HG02588 (cell line): ENCODE measurements at regions not wholly inside any gene's neighbourhood (a gene's known extent, or its start where the extent isn't known, plus 50 kb on each side); places are given as distances from the start of the nearest gene placed in this dataset.
"Not testable (repeated sequence)": the region's sequence is repeated elsewhere in the genome, so short reads cannot be mapped to it uniquely, and the experiment has no call there.

Source experiments
- ATAC-seq: cut with Tn5 transposase; IDR thresholded peaks from one replicate; pipeline ENCODE4 v1.9.1; 2021; ENCODE audit warnings: mild to moderate bottlenecking, moderate library complexity; ENCODE audit not compliant: unreplicated experiment

GRCh38 chr21:24423546-24423945, 1183.7 kb downstream of the MRPL39 start:
- no peak for ATAC-seq

- ATAC-seq: no peak
These were observed 1186.6 kb downstream of the MRPL39 start for GRCh38 chr21:24420689-24421088.

- ATAC-seq: not testable (repeated sequence)
These were observed 1187.6 kb downstream of the MRPL39 start for GRCh38 chr21:24419641-24420040.

GRCh38 chr21:24418671-24419070, 1188.6 kb downstream of the MRPL39 start:
- ATAC-seq: no peak

GRCh38 chr21:24411429-24411828, 1195.9 kb downstream of the MRPL39 start:
- ATAC-seq: no peak

GRCh38 chr21:24403221-24403620, 1204.1 kb downstream of the MRPL39 start:
- ATAC-seq: no peak

- ATAC-seq: no peak
These were observed 1211.9 kb downstream of the MRPL39 start for GRCh38 chr21:24395320-24395923.

- peak; percentile 63 for ATAC-seq
These were observed 1232.1 kb downstream of the MRPL39 start for GRCh38 chr21:24375201-24375600.

- no peak for ATAC-seq
These were observed 1234.8 kb downstream of the MRPL39 start for GRCh38 chr21:24372506-24372905.

- no peak for ATAC-seq
These were observed 1237.5 kb downstream of the MRPL39 start for GRCh38 chr21:24369746-24370145.

GRCh38 chr21:24369278-24369677, 1238.0 kb downstream of the MRPL39 start:
- ATAC-seq: no peak

- no peak for ATAC-seq
These were observed 1239.3 kb downstream of the MRPL39 start for GRCh38 chr21:24367936-24368335.

- ATAC-seq: no peak
These were observed 1253.8 kb downstream of the MRPL39 start for GRCh38 chr21:24353492-24353891.

GRCh38 chr21:24339406-24339805, 1267.9 kb downstream of the MRPL39 start:
- no peak for ATAC-seq

- ATAC-seq: no peak
These were observed 1270.8 kb downstream of the MRPL39 start for GRCh38 chr21:24336491-24336890.

GRCh38 chr21:24323536-24323935, 1283.7 kb downstream of the MRPL39 start:
- ATAC-seq: no peak

- ATAC-seq: no peak
These were observed 1290.9 kb downstream of the MRPL39 start for GRCh38 chr21:24316277-24316922.

- no peak for ATAC-seq
These were observed 1296.5 kb downstream of the MRPL39 start for GRCh38 chr21:24310788-24311187.

GRCh38 chr21:24308183-24308582, 1299.1 kb downstream of the MRPL39 start:
- ATAC-seq: no peak

GRCh38 chr21:24302400-24302799, 1304.9 kb downstream of the MRPL39 start:
- no peak for ATAC-seq

GRCh38 chr21:24298040-24298439, 1309.2 kb downstream of the MRPL39 start:
- no peak for ATAC-seq

GRCh38 chr21:24294171-24294570, 1313.1 kb downstream of the MRPL39 start:
- no peak for ATAC-seq
